ENCODE measurements at regions not wholly inside any gene's neighbourhood (a gene's known extent, or its start where the extent isn't known, plus 50 kb on each side); places are given as distances from the start of the nearest gene placed in this dataset.

GRCh38 chr6:21908161-21908848 lies 314.8 kb downstream of the SOX4 start:
- H3K36me3 ChIP-seq (replicated peaks in 1 of 2; ENCODE audit: control insufficient read depth in 1 of 2, insufficient read depth in 2 of 2, low read length in 1 of 2): no peaks in the 10 kb centered on the region
- POLR2A ChIA-PET: no interaction called here
- peak overlapping the region in 1 of 2 experiments; percentile 62; a peak in 2 of 4 replicates for H3K27ac ChIP-seq (ENCODE audit: low read depth in 2 of 2, low read length in 1 of 2)
- no peaks in the 10 kb centered on the region for H3K79me2 ChIP-seq (ENCODE audit: insufficient read depth)
- H3K9ac ChIP-seq: no peak overlapping the region
- no peaks in the 10 kb centered on the region for H3K9me3 ChIP-seq
- H3K4me3 ChIP-seq (ENCODE audit: low read depth in 2 of 2, low read length in 1 of 2): no peak overlapping the region
- TF ChIP-seq USF2 (IDR thresholded peaks at IDR 0.05; ENCODE audit: borderline replicate concordance, low read depth, low read length): no peak
- 0 out of 2 replicates have a peak, but pooled peaks have one; percentile 42 for TF ChIP-seq YY1 (IDR thresholded peaks at IDR 0.05; ENCODE audit: low read depth)
- TF ChIP-seq GATA2 (CRISPR knock-in tag; IDR thresholded peaks at IDR 0.05): peak; percentile 51; the same call in 1 of the 2 replicates
- TF ChIP-seq RAD21 (IDR thresholded peaks at IDR 0.05; ENCODE audit: low read length): peak; percentile 12; the same call in 1 of the 2 replicates
- H3K9me2 ChIP-seq: no peaks in the 10 kb centered on the region
- H2AFZ ChIP-seq (ENCODE audit: low read depth): no peak overlapping the region
- CTCF ChIA-PET: no interaction called here
- no peaks in the 10 kb centered on the region for H3K27me3 ChIP-seq (ENCODE audit: insufficient read depth)
- no peak overlapping the region for H3K4me2 ChIP-seq
- H4K20me1 ChIP-seq (ENCODE audit: insufficient read depth): no peaks in the 10 kb centered on the region
- 87% methylated on average over 5 of the region's 5 CpGs for WGBS (ENCODE audit: low lambda C conversion rate)
- H3K4me1 ChIP-seq (ENCODE audit: control insufficient read depth in 1 of 2, insufficient read depth in 2 of 2, low read depth in 1 of 2, low read length in 1 of 2): peaks cover 0 to 4% of the 10 kb centered on the region in 2 experiments; a peak in 2 of 4 replicates
- no peaks in the 10 kb centered on the region for H3F3A ChIP-seq (replicated peaks; ENCODE audit: insufficient read depth)
- DNase-seq: no peak

- no peaks in the 10 kb centered on the region for H3K27me3 ChIP-seq (ENCODE audit: insufficient read depth)
- no peaks in the 10 kb centered on the region for H3K9me3 ChIP-seq
- H4K20me1 ChIP-seq (ENCODE audit: insufficient read depth): no peaks in the 10 kb centered on the region
- H3K4me3 ChIP-seq (ENCODE audit: low read depth in 2 of 2, low read length in 1 of 2): no peak overlapping the region
- no peaks in the 10 kb centered on the region for H3F3A ChIP-seq (replicated peaks; ENCODE audit: insufficient read depth)
- WGBS (ENCODE audit: low lambda C conversion rate): 91% methylated on average over 4 of the region's 4 CpGs
- H3K79me2 ChIP-seq (ENCODE audit: insufficient read depth): no peaks in the 10 kb centered on the region
- H3K36me3 ChIP-seq (replicated peaks in 1 of 2; ENCODE audit: control insufficient read depth in 1 of 2, insufficient read depth in 2 of 2, low read length in 1 of 2): no peaks in the 10 kb centered on the region
- H2AFZ ChIP-seq (ENCODE audit: low read depth): no peak overlapping the region
- ChIA-PET POLR2A (no interaction called here), CTCF (no interaction called here)
- H3K9me2 ChIP-seq: no peaks in the 10 kb centered on the region
- peaks cover 0 to 7% of the 10 kb centered on the region in 2 experiments; a peak in 2 of 4 replicates for H3K4me1 ChIP-seq (ENCODE audit: control insufficient read depth in 1 of 2, insufficient read depth in 2 of 2, low read depth in 1 of 2, low read length in 1 of 2)
- no peak overlapping the region for H3K9ac ChIP-seq
- DNase-seq: no peak
- H3K27ac ChIP-seq (ENCODE audit: low read depth in 2 of 2, low read length in 1 of 2): no peak overlapping the region
- no peak overlapping the region for H3K4me2 ChIP-seq
- TF ChIP-seq JUND (IDR thresholded peaks at IDR 0.05) (no peak), ZBTB33 (IDR thresholded peaks at IDR 0.05; ENCODE audit: borderline replicate concordance, low read depth) (no peak), FOSL2 (IDR thresholded peaks at IDR 0.05; ENCODE audit: borderline replicate concordance, low read depth) (no peak), SIN3A (IDR thresholded peaks at IDR 0.05; ENCODE audit: borderline replicate concordance, low read depth, low read length) (no peak), FOXJ3 (CRISPR knock-in tag; IDR thresholded peaks at IDR 0.05) (no peak), MAX (IDR thresholded peaks at IDR 0.05; ENCODE audit: low read depth) (no peak), RXRA (IDR thresholded peaks at IDR 0.05; ENCODE audit: borderline replicate concordance, low read depth) (no peak), EZH2phosphoT487 (IDR thresholded peaks at IDR 0.05; ENCODE audit: borderline replicate concordance, low read depth) (no peak), USF1 (IDR thresholded peaks at IDR 0.05; ENCODE audit: borderline replicate concordance, low read depth) (no peak), CTCF (IDR thresholded peaks at IDR 0.05) (no peak), TCF12 (IDR thresholded peaks at IDR 0.05) (no peak), RAD21 (IDR thresholded peaks at IDR 0.05; ENCODE audit: low read length) (no peak), RFX5 (IDR thresholded peaks at IDR 0.05; ENCODE audit: low read length) (no peak), CHD2 (IDR thresholded peaks at IDR 0.05; ENCODE audit: low read length, partially characterized antibody) (no peak), MXI1 (IDR thresholded peaks at IDR 0.05; ENCODE audit: low read depth, low read length) (no peak), TEAD4 (IDR thresholded peaks at IDR 0.05; ENCODE audit: borderline replicate concordance, insufficient read depth) (no peak), IRF3 (IDR thresholded peaks at IDR 0.05; ENCODE audit: low read depth, low read length) (no peak), POLR2AphosphoS5 (IDR thresholded peaks at IDR 0.05; ENCODE audit: low read depth, low read length) (no peak)
These were observed 315.8 kb downstream of the SOX4 start for GRCh38 chr6:21909321-21909720.
